WTC11 (cell line): ENCODE measurements at regions not wholly inside any gene's neighbourhood (a gene's known extent, or its start where the extent isn't known, plus 50 kb on each side); places are given as distances from the start of the nearest gene placed in this dataset.

Experiments
- ATAC-seq: fragments of 200-7000 bp; cut with Tn5 transposase; 2 replicates; pipeline ENCODE4 v1.10.0; 2021; ENCODE audit warnings: mild to moderate bottlenecking, moderate library complexity
- CTCF ChIA-PET: fragments of 300-600 bp; sonication (Branson Sonifier 250); formaldehyde crosslinking; loops from one replicate; lab custom pipeline; 2021; ENCODE audit warnings: antibody characterized with exemption; lab: Charles Lee
- POLR2A ChIA-PET: fragments of 350-600 bp; sonication (Branson Sonifier 250); formaldehyde crosslinking; loops from one replicate; lab custom pipeline; 2021; ENCODE audit warnings: antibody characterized with exemption; lab: Charles Lee
- DNase-seq: peaks from one replicate; pipeline ENCODE4 v3.0.0; 2021; ENCODE audit warnings: low spot score
- H3K27ac Mint-ChIP-seq: 2 replicates; pipeline ENCODE4 v1.8.0; 2021; ENCODE audit warnings: mixed read lengths
- H3K27me3 Mint-ChIP-seq: 2 replicates; pipeline ENCODE4 v1.8.0; 2021; ENCODE audit warnings: low read depth, mild to moderate bottlenecking, moderate library complexity, mixed read lengths
- H3K36me3 Mint-ChIP-seq: 2 replicates; pipeline ENCODE4 v1.8.0; 2021; ENCODE audit warnings: mixed read lengths
- H3K4me1 Mint-ChIP-seq: 2 replicates; pipeline ENCODE4 v1.8.0; 2022; ENCODE audit warnings: mixed read lengths
- H3K4me3 Mint-ChIP-seq: 2 replicates; pipeline ENCODE4 v1.8.0; 2021; ENCODE audit warnings: mild to moderate bottlenecking, moderate library complexity, mixed read lengths
- H3K9me3 Mint-ChIP-seq: 2 replicates; pipeline ENCODE4 v1.8.0; 2021; ENCODE audit warnings: mixed read lengths
- ELF4 ChIP-seq: sonication (generic); formaldehyde crosslinking; IDR thresholded peaks from 2 replicates; pipeline ENCODE4 v1.8.1; 2022; ENCODE audit warnings: low read depth, mild to moderate bottlenecking, moderate library complexity, missing genetic modification reagents
- ESRRA ChIP-seq: sonication (generic); formaldehyde crosslinking; IDR thresholded peaks from 2 replicates; pipeline ENCODE4 v1.8.1; 2022; ENCODE audit warnings: mild to moderate bottlenecking, missing genetic modification reagents, borderline replicate concordance
- NR3C1 ChIP-seq: sonication (generic); formaldehyde crosslinking; conservative IDR thresholded peaks from 2 replicates; pipeline ENCODE4 v1.8.1; 2023; ENCODE audit warnings: low read depth, mild to moderate bottlenecking, missing genetic modification reagents
- SMAD3 ChIP-seq: sonication (generic); formaldehyde crosslinking; IDR thresholded peaks from 2 replicates; pipeline ENCODE4 v1.8.0; 2022; ENCODE audit warnings: missing genetic modification reagents, mild to moderate bottlenecking, borderline replicate concordance
- SOX15 ChIP-seq: fragments of 250-450 bp; sonication (Bioruptor Pico); IDR thresholded peaks from 2 replicates; pipeline ENCODE4 v1.9.0; 2021; ENCODE audit warnings: mild to moderate bottlenecking
- TP53 ChIP-seq: sonication (generic); formaldehyde crosslinking; IDR thresholded peaks from 2 replicates; pipeline ENCODE4 v1.8.1; 2023; ENCODE audit warnings: mild to moderate bottlenecking, missing genetic modification reagents
- ZBTB21 ChIP-seq: sonication (generic); formaldehyde crosslinking; IDR thresholded peaks from 2 replicates; pipeline ENCODE4 v1.8.1; 2023; ENCODE audit warnings: mild to moderate bottlenecking, missing genetic modification reagents, borderline replicate concordance
- ZNF232 ChIP-seq: sonication (generic); formaldehyde crosslinking; IDR thresholded peaks from 2 replicates; pipeline ENCODE4 v1.8.0; 2022; ENCODE audit warnings: mild to moderate bottlenecking, missing genetic modification reagents
- ZNF317 ChIP-seq: sonication (generic); formaldehyde crosslinking; IDR thresholded peaks from 2 replicates; pipeline ENCODE4 v1.8.1; 2023; ENCODE audit warnings: low read depth, mild to moderate bottlenecking, moderate library complexity, missing genetic modification reagents, borderline replicate concordance
- ZNF396 ChIP-seq: fragments of 250-450 bp; sonication (Bioruptor Pico); IDR thresholded peaks from 2 replicates; pipeline ENCODE4 v1.8.0; 2021; ENCODE audit warnings: mild to moderate bottlenecking, moderate library complexity, borderline replicate concordance
- ZNF416 ChIP-seq: fragments of 250-450 bp; sonication (Bioruptor Pico); IDR thresholded peaks from 2 replicates; pipeline ENCODE4 v1.9.0; 2021; ENCODE audit warnings: mild to moderate bottlenecking, inconsistent platforms
- ZNF671 ChIP-seq: fragments of 250-450 bp; sonication (Bioruptor Pico); IDR thresholded peaks from 2 replicates; pipeline ENCODE4 v1.8.0; 2021; ENCODE audit warnings: mild to moderate bottlenecking
- TF ChIP-seq, protein P1 (sequence below): sonication (generic); formaldehyde crosslinking; IDR thresholded peaks from 2 replicates; pipeline ENCODE4 v1.8.0; 2022; ENCODE audit warnings: mild to moderate bottlenecking, missing genetic modification reagents
- TF ChIP-seq, protein P2 (sequence below): sonication (generic); formaldehyde crosslinking; IDR thresholded peaks from 2 replicates; pipeline ENCODE4 v1.8.1; 2023; ENCODE audit warnings: mild to moderate bottlenecking, missing genetic modification reagents
- TF ChIP-seq, protein P3 (sequence below): fragments of 250-450 bp; sonication (Bioruptor Pico); IDR thresholded peaks from 2 replicates; pipeline ENCODE4 v2.1.2; 2022; ENCODE audit warnings: mild to moderate bottlenecking, moderate library complexity
- TF ChIP-seq, protein P4 (sequence below): fragments of 250-450 bp; sonication (Bioruptor Pico); conservative IDR thresholded peaks from 2 replicates; pipeline ENCODE4 v1.9.0; 2021; ENCODE audit warnings: mild to moderate bottlenecking
- TF ChIP-seq, protein P5 (sequence below): fragments of 250-450 bp; sonication (Bioruptor Pico); IDR thresholded peaks from 2 replicates; pipeline ENCODE4 v1.9.0; 2021; ENCODE audit warnings: mild to moderate bottlenecking
- TF ChIP-seq, protein P6 (sequence below): fragments of 250-450 bp; sonication (Bioruptor Pico); IDR thresholded peaks from 2 replicates; pipeline ENCODE4 v1.9.0; 2021; ENCODE audit warnings: mild to moderate bottlenecking, borderline replicate concordance
- TF ChIP-seq, protein P7 (sequence below): sonication (generic); formaldehyde crosslinking; IDR thresholded peaks from 2 replicates; pipeline ENCODE4 v1.8.0; 2023; ENCODE audit warnings: missing genetic modification reagents, mild to moderate bottlenecking, borderline replicate concordance

DNA sequence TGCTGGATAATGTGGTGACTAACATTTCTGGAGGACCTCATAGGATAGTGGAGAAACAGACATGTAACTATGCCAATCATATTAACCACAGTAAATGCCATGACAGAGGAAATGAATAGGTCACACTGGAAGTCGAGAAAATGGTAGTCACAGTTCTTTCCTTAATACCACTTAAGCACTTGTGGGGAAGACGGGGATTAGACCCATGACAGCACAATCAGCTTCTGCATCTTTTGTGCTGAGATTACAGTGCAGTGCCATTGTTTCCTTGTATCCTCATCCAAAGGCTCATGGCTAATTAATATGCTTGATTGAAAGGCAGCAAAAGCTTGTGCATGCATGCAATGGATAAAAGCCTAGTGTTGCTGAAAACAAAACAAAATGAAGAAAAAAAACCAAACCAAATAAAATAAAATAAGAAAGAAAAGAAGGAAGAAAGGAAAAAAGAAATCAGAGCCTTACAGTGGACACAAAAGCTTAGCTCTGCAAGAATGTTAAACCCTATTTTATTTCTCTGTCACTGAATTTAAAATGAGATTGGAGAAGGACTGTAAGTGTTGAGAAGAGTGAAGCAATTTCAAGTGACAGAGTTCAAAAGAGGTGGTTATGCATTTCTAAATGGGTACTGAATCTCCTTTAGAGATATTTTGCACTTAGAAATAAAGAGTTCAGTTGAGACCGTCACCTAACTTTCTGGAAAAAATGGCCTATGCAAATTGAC is 1011.9 kb downstream of the CDH8 start:
- Mint-ChIP-seq H3K9me3 (no peaks in the 10 kb centered on the region), H3K4me1 (no peaks in the 10 kb centered on the region), H3K36me3 (no peaks in the 10 kb centered on the region), H3K27ac (no peak overlapping the region), H3K27me3 (peaks cover 4% of the 10 kb centered on the region; the same call in 1 of the 2 replicates), H3K4me3 (no peak overlapping the region)
- ChIA-PET CTCF (no interaction called here), POLR2A (no interaction called here)
- DNase-seq: no peak
- no peak for ATAC-seq
- TF ChIP-seq, protein P1, sequence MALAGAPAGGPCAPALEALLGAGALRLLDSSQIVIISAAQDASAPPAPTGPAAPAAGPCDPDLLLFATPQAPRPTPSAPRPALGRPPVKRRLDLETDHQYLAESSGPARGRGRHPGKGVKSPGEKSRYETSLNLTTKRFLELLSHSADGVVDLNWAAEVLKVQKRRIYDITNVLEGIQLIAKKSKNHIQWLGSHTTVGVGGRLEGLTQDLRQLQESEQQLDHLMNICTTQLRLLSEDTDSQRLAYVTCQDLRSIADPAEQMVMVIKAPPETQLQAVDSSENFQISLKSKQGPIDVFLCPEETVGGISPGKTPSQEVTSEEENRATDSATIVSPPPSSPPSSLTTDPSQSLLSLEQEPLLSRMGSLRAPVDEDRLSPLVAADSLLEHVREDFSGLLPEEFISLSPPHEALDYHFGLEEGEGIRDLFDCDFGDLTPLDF (CRISPR knock-in tag): no peak
- no peak for TF ChIP-seq ZNF396 (CRISPR knock-in tag)
- no peak for TF ChIP-seq TP53 (CRISPR knock-in tag)
- TF ChIP-seq, protein P2, sequence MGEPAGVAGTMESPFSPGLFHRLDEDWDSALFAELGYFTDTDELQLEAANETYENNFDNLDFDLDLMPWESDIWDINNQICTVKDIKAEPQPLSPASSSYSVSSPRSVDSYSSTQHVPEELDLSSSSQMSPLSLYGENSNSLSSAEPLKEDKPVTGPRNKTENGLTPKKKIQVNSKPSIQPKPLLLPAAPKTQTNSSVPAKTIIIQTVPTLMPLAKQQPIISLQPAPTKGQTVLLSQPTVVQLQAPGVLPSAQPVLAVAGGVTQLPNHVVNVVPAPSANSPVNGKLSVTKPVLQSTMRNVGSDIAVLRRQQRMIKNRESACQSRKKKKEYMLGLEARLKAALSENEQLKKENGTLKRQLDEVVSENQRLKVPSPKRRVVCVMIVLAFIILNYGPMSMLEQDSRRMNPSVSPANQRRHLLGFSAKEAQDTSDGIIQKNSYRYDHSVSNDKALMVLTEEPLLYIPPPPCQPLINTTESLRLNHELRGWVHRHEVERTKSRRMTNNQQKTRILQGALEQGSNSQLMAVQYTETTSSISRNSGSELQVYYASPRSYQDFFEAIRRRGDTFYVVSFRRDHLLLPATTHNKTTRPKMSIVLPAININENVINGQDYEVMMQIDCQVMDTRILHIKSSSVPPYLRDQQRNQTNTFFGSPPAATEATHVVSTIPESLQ (CRISPR knock-in tag): no peak
- TF ChIP-seq SMAD3 (CRISPR knock-in tag): no peak
- TF ChIP-seq SOX15 (CRISPR knock-in tag): no peak
- TF ChIP-seq, protein P3, sequence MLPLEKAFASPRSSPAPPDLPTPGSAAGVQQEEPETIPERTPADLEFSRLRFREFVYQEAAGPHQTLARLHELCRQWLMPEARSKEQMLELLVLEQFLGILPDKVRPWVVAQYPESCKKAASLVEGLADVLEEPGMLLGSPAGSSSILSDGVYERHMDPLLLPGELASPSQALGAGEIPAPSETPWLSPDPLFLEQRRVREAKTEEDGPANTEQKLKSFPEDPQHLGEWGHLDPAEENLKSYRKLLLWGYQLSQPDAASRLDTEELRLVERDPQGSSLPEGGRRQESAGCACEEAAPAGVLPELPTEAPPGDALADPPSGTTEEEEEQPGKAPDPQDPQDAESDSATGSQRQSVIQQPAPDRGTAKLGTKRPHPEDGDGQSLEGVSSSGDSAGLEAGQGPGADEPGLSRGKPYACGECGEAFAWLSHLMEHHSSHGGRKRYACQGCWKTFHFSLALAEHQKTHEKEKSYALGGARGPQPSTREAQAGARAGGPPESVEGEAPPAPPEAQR (CRISPR knock-in tag): no peak
- TF ChIP-seq NR3C1: no peak
- TF ChIP-seq, protein P4, sequence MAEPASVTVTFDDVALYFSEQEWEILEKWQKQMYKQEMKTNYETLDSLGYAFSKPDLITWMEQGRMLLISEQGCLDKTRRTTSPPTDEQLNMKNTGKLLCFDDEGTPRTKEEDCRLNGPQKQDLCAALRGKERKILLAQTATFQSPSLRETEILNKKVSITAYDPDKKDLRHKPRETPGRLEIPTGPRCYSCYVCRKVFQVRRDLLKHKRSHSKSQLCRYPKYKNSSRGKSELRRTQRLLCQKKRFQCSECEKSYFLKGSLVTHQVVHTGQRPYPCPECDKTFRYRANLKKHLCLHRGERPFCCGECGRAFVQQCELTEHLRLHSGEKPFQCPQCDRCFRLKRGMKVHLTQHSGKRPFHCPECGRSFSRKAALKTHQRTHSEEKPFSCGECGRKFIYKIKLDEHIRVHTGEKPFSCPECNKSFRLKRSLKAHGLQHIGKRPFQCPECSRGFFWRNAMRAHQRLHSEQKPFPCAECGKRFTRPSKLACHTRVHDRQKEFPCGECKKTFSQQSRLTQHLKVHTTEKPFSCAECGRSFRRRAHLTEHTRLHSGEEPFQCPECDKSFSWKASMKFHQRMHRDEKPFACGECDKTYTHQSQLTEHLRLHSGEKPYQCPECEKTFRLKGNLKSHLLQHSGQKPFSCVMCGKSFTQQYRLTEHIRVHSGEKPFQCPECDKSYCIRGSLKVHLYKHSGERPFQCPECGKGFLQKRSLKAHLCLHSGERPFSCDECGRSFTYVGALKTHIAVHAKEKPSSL (CRISPR knock-in tag): no peak
- TF ChIP-seq ZBTB21 (CRISPR knock-in tag): no peak
- TF ChIP-seq ELF4 (CRISPR knock-in tag): no peak
- TF ChIP-seq, protein P5, sequence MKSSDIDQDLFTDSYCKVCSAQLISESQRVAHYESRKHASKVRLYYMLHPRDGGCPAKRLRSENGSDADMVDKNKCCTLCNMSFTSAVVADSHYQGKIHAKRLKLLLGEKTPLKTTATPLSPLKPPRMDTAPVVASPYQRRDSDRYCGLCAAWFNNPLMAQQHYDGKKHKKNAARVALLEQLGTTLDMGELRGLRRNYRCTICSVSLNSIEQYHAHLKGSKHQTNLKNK: no peak
- no peak for TF ChIP-seq ZNF671 (CRISPR knock-in tag)
- TF ChIP-seq ZNF232: no peak
- TF ChIP-seq ZNF416 (CRISPR knock-in tag): no peak
- no peak for TF ChIP-seq ESRRA (CRISPR knock-in tag)
- TF ChIP-seq, protein P6, sequence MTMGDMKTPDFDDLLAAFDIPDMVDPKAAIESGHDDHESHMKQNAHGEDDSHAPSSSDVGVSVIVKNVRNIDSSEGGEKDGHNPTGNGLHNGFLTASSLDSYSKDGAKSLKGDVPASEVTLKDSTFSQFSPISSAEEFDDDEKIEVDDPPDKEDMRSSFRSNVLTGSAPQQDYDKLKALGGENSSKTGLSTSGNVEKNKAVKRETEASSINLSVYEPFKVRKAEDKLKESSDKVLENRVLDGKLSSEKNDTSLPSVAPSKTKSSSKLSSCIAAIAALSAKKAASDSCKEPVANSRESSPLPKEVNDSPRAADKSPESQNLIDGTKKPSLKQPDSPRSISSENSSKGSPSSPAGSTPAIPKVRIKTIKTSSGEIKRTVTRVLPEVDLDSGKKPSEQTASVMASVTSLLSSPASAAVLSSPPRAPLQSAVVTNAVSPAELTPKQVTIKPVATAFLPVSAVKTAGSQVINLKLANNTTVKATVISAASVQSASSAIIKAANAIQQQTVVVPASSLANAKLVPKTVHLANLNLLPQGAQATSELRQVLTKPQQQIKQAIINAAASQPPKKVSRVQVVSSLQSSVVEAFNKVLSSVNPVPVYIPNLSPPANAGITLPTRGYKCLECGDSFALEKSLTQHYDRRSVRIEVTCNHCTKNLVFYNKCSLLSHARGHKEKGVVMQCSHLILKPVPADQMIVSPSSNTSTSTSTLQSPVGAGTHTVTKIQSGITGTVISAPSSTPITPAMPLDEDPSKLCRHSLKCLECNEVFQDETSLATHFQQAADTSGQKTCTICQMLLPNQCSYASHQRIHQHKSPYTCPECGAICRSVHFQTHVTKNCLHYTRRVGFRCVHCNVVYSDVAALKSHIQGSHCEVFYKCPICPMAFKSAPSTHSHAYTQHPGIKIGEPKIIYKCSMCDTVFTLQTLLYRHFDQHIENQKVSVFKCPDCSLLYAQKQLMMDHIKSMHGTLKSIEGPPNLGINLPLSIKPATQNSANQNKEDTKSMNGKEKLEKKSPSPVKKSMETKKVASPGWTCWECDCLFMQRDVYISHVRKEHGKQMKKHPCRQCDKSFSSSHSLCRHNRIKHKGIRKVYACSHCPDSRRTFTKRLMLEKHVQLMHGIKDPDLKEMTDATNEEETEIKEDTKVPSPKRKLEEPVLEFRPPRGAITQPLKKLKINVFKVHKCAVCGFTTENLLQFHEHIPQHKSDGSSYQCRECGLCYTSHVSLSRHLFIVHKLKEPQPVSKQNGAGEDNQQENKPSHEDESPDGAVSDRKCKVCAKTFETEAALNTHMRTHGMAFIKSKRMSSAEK: no peak
- no peak for TF ChIP-seq ZNF317
- TF ChIP-seq, protein P7, sequence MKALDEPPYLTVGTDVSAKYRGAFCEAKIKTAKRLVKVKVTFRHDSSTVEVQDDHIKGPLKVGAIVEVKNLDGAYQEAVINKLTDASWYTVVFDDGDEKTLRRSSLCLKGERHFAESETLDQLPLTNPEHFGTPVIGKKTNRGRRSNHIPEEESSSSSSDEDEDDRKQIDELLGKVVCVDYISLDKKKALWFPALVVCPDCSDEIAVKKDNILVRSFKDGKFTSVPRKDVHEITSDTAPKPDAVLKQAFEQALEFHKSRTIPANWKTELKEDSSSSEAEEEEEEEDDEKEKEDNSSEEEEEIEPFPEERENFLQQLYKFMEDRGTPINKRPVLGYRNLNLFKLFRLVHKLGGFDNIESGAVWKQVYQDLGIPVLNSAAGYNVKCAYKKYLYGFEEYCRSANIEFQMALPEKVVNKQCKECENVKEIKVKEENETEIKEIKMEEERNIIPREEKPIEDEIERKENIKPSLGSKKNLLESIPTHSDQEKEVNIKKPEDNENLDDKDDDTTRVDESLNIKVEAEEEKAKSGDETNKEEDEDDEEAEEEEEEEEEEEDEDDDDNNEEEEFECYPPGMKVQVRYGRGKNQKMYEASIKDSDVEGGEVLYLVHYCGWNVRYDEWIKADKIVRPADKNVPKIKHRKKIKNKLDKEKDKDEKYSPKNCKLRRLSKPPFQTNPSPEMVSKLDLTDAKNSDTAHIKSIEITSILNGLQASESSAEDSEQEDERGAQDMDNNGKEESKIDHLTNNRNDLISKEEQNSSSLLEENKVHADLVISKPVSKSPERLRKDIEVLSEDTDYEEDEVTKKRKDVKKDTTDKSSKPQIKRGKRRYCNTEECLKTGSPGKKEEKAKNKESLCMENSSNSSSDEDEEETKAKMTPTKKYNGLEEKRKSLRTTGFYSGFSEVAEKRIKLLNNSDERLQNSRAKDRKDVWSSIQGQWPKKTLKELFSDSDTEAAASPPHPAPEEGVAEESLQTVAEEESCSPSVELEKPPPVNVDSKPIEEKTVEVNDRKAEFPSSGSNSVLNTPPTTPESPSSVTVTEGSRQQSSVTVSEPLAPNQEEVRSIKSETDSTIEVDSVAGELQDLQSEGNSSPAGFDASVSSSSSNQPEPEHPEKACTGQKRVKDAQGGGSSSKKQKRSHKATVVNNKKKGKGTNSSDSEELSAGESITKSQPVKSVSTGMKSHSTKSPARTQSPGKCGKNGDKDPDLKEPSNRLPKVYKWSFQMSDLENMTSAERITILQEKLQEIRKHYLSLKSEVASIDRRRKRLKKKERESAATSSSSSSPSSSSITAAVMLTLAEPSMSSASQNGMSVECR (CRISPR knock-in tag): no peak
